ENCODE measurements at regions not wholly inside any gene's neighbourhood (a gene's known extent, or its start where the extent isn't known, plus 50 kb on each side); places are given as distances from the start of the nearest gene placed in this dataset.

DNA sequence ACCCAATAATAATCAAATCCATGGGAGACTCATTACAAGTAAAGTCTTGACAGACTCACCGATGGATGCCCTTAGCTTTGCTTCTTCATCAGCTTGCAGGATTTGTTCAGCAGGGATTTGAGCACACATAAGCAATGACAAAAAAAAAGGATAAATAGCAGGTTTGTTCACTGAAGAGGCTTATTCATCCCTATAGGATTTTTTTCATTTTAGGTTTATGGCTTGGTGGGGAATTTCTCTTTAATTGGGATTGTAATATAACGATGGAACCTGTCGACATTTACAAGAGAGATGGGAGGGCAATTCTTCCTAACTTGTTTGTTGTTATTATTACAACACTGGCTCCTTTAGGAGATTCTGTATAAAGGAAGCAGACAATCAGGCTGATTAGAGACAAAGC lies 649.1 kb upstream of the PLXNA2 start:
- no peak overlapping the region for H3K27ac ChIP-seq (ENCODE audit: low read depth, low read length)
- Mint-ChIP-seq H3K36me3 (ENCODE audit: low read depth, unreplicated experiment) (no peaks in the 10 kb centered on the region), H3K27ac (ENCODE audit: unreplicated experiment) (no peak overlapping the region), H3K4me3 (ENCODE audit: unreplicated experiment) (no peak overlapping the region), H3K27me3 (ENCODE audit: low read depth, unreplicated experiment) (no peaks in the 10 kb centered on the region), H3K4me1 (ENCODE audit: low read depth, unreplicated experiment) (peaks cover 4% of the 10 kb centered on the region), H3K9me3 (ENCODE audit: unreplicated experiment) (no peaks in the 10 kb centered on the region)
- FAIRE-seq (no peak), DNase-seq (ENCODE audit: low read depth) (no peak)
- H3K36me3 ChIP-seq (ENCODE audit: insufficient read depth, low read length), result no peaks in the 10 kb centered on the region
- H2AFZ ChIP-seq (ENCODE audit: low read depth, low read length), result no peak overlapping the region
- no peak overlapping the region for H3K9ac ChIP-seq (ENCODE audit: low read length)
- H3K27me3 ChIP-seq (ENCODE audit: insufficient read depth, low read length), result no peaks in the 10 kb centered on the region
- H3K9me3 ChIP-seq (ENCODE audit: insufficient read depth, low read depth, low read length), result no peaks in the 10 kb centered on the region
- H3K4me3 ChIP-seq (ENCODE audit: insufficient read depth, low read depth, low read length), result no peak overlapping the region
- no peaks in the 10 kb centered on the region for H3K4me1 ChIP-seq (ENCODE audit: insufficient read depth, low read length)
- no peaks in the 10 kb centered on the region for H3K79me2 ChIP-seq (ENCODE audit: insufficient read depth, low read length)
- no peak for TF ChIP-seq EZH2 (IDR thresholded peaks at IDR 0.05; ENCODE audit: insufficient read depth, low read length)
- TF ChIP-seq, protein P1, sequence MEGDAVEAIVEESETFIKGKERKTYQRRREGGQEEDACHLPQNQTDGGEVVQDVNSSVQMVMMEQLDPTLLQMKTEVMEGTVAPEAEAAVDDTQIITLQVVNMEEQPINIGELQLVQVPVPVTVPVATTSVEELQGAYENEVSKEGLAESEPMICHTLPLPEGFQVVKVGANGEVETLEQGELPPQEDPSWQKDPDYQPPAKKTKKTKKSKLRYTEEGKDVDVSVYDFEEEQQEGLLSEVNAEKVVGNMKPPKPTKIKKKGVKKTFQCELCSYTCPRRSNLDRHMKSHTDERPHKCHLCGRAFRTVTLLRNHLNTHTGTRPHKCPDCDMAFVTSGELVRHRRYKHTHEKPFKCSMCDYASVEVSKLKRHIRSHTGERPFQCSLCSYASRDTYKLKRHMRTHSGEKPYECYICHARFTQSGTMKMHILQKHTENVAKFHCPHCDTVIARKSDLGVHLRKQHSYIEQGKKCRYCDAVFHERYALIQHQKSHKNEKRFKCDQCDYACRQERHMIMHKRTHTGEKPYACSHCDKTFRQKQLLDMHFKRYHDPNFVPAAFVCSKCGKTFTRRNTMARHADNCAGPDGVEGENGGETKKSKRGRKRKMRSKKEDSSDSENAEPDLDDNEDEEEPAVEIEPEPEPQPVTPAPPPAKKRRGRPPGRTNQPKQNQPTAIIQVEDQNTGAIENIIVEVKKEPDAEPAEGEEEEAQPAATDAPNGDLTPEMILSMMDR (IDR thresholded peaks at IDR 0.05; ENCODE audit: insufficient read depth, low read depth, low read length), result no peak
- no peaks in the 10 kb centered on the region for H4K20me1 ChIP-seq (ENCODE audit: insufficient read depth, low read length)
- H3K4me2 ChIP-seq (ENCODE audit: low read length), result no peak overlapping the region

- Mint-ChIP-seq H3K27ac (ENCODE audit: unreplicated experiment) (no peak overlapping the region), H3K4me1 (ENCODE audit: low read depth, unreplicated experiment) (peaks cover 4% of the 10 kb centered on the region), H3K9me3 (ENCODE audit: unreplicated experiment) (no peaks in the 10 kb centered on the region), H3K4me3 (ENCODE audit: unreplicated experiment) (no peak overlapping the region), H3K27me3 (ENCODE audit: low read depth, unreplicated experiment) (no peaks in the 10 kb centered on the region), H3K36me3 (ENCODE audit: low read depth, unreplicated experiment) (no peaks in the 10 kb centered on the region)
- DNase-seq (ENCODE audit: low read depth), result no peak
- H3K4me3 ChIP-seq (ENCODE audit: insufficient read depth, low read depth, low read length), result no peak overlapping the region
- no peaks in the 10 kb centered on the region for H3K27me3 ChIP-seq (ENCODE audit: insufficient read depth, low read length)
- H3K79me2 ChIP-seq (ENCODE audit: insufficient read depth, low read length), result no peaks in the 10 kb centered on the region
- no peak for FAIRE-seq
- TF ChIP-seq, protein P1 (IDR thresholded peaks at IDR 0.05; ENCODE audit: insufficient read depth, low read depth, low read length), result no peak
- TF ChIP-seq EZH2 (IDR thresholded peaks at IDR 0.05; ENCODE audit: insufficient read depth, low read length), result no peak
- H2AFZ ChIP-seq (ENCODE audit: low read depth, low read length), result no peak overlapping the region
- no peak overlapping the region for H3K27ac ChIP-seq (ENCODE audit: low read depth, low read length)
- no peak overlapping the region for H3K4me2 ChIP-seq (ENCODE audit: low read length)
- no peaks in the 10 kb centered on the region for H3K4me1 ChIP-seq (ENCODE audit: insufficient read depth, low read length)
- no peak overlapping the region for H3K9ac ChIP-seq (ENCODE audit: low read length)
- no peaks in the 10 kb centered on the region for H4K20me1 ChIP-seq (ENCODE audit: insufficient read depth, low read length)
- H3K9me3 ChIP-seq (ENCODE audit: insufficient read depth, low read depth, low read length), result no peaks in the 10 kb centered on the region
- H3K36me3 ChIP-seq (ENCODE audit: insufficient read depth, low read length), result no peaks in the 10 kb centered on the region
Observed at GRCh38 chr1:208895181-208895580, 651.0 kb upstream of the PLXNA2 start.

DNA sequence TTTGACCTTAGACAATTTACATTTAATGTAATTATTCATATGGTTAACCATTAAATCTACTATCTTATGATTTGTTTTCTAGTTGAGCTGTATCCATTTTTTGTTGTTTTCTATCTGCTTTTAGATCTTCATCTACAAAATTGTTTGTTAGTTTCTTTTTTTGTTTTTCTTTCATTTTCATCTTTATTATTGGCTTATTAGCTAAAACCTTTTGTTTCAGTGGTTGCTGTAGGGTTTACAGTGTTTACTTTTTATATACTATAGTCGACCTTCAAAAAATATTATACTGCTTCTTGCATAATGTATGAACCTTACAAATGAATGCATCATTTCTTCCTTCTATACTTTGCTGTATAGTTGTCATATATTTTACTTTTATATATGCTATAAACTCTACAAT lies 651.6 kb upstream of the PLXNA2 start:
- no peak overlapping the region for H2AFZ ChIP-seq (ENCODE audit: low read depth, low read length)
- no peak overlapping the region for H3K27ac ChIP-seq (ENCODE audit: low read depth, low read length)
- H3K9me3 Mint-ChIP-seq (ENCODE audit: unreplicated experiment), result no peaks in the 10 kb centered on the region
- H3K4me3 ChIP-seq (ENCODE audit: insufficient read depth, low read depth, low read length), result no peak overlapping the region
- H3K4me1 ChIP-seq (ENCODE audit: insufficient read depth, low read length), result no peaks in the 10 kb centered on the region
- H3K4me2 ChIP-seq (ENCODE audit: low read length), result no peak overlapping the region
- H3K36me3 Mint-ChIP-seq (ENCODE audit: low read depth, unreplicated experiment), result no peaks in the 10 kb centered on the region
- no peaks in the 10 kb centered on the region for H3K79me2 ChIP-seq (ENCODE audit: insufficient read depth, low read length)
- no peak overlapping the region for H3K9ac ChIP-seq (ENCODE audit: low read length)
- H3K27ac Mint-ChIP-seq (ENCODE audit: unreplicated experiment), result no peak overlapping the region
- no peaks in the 10 kb centered on the region for H3K27me3 Mint-ChIP-seq (ENCODE audit: low read depth, unreplicated experiment)
- no peaks in the 10 kb centered on the region for H3K27me3 ChIP-seq (ENCODE audit: insufficient read depth, low read length)
- H3K4me3 Mint-ChIP-seq (ENCODE audit: unreplicated experiment), result no peak overlapping the region
- peaks cover 4% of the 10 kb centered on the region for H3K4me1 Mint-ChIP-seq (ENCODE audit: low read depth, unreplicated experiment)
- no peaks in the 10 kb centered on the region for H3K36me3 ChIP-seq (ENCODE audit: insufficient read depth, low read length)
- FAIRE-seq (no peak), DNase-seq (ENCODE audit: low read depth) (no peak)
- no peaks in the 10 kb centered on the region for H3K9me3 ChIP-seq (ENCODE audit: insufficient read depth, low read depth, low read length)
- H4K20me1 ChIP-seq (ENCODE audit: insufficient read depth, low read length), result no peaks in the 10 kb centered on the region
- TF ChIP-seq, protein P1 (IDR thresholded peaks at IDR 0.05; ENCODE audit: insufficient read depth, low read depth, low read length), result no peak
- TF ChIP-seq EZH2 (IDR thresholded peaks at IDR 0.05; ENCODE audit: insufficient read depth, low read length), result no peak
